ENCODE measurements at regions not wholly inside any gene's neighbourhood (a gene's known extent, or its start where the extent isn't known, plus 50 kb on each side); places are given as distances from the start of the nearest gene placed in this dataset.

- TF ChIP-seq CTCF (conservative IDR thresholded peaks at IDR 0.05) = no peak
- Histone ChIP-seq H4K5ac (ENCODE audit: insufficient read length, low read depth, low read length) (no peak overlapping the region), H2BK5ac (ENCODE audit: insufficient read length, low read length) (no peak overlapping the region), H4K8ac (replicated peaks; ENCODE audit: insufficient read length, low read depth, low read length) (no peak overlapping the region), H3K4ac (ENCODE audit: low read depth, low read length) (no peak overlapping the region), H4K91ac (ENCODE audit: insufficient read length, low read depth, low read length) (no peak overlapping the region), H2BK15ac (ENCODE audit: low read depth, low read length) (no peak overlapping the region), H3K4me1 (ENCODE audit: insufficient read depth, low read length) (no peaks in the 10 kb centered on the region), H2BK120ac (ENCODE audit: low read depth, low read length, poor library complexity, severe bottlenecking) (no peak overlapping the region), H2AFZ (ENCODE audit: low read length) (no peak overlapping the region), H4K20me1 (ENCODE audit: control insufficient read depth, insufficient read depth, insufficient read length) (no peaks in the 10 kb centered on the region), H2AK5ac (ENCODE audit: insufficient read length, low read length) (no peak overlapping the region), H3K27ac (ENCODE audit: insufficient read length, low read depth, low read length) (no peak overlapping the region), H3K23me2 (ENCODE audit: insufficient read length, low read depth, low read length, poor library complexity, severe bottlenecking) (no peaks in the 10 kb centered on the region), H2BK20ac (ENCODE audit: low read depth, low read length, poor library complexity, severe bottlenecking) (no peak overlapping the region), H3K79me1 (ENCODE audit: insufficient read depth, low read depth, low read length, poor library complexity, severe bottlenecking) (no peaks in the 10 kb centered on the region), H3K18ac (ENCODE audit: insufficient read length, low read depth, low read length) (no peak overlapping the region), H3K56ac (ENCODE audit: insufficient read length, low read depth, low read length) (no peak overlapping the region), H3K9ac (ENCODE audit: extremely low read depth, insufficient read length, low read length) (no peak overlapping the region), H3T11ph (ENCODE audit: low read length) (no peak overlapping the region), H3K14ac (ENCODE audit: insufficient read depth, low read length) (no peak overlapping the region), H2BK12ac (ENCODE audit: insufficient read length, low read depth, low read length) (no peak overlapping the region), H3K4me2 (ENCODE audit: insufficient read depth, insufficient read length, low read length) (no peak overlapping the region), H3K79me2 (ENCODE audit: insufficient read depth, low read length) (no peaks in the 10 kb centered on the region), H3K9me3 (ENCODE audit: control insufficient read depth, low read depth, low read length) (no peaks in the 10 kb centered on the region), H3K23ac (ENCODE audit: insufficient read length, low read depth, low read length) (no peak overlapping the region), H3K27me3 (ENCODE audit: insufficient read depth, low read length) (no peaks in the 10 kb centered on the region)
- H3K9me3 Mint-ChIP-seq = no peaks in the 10 kb centered on the region
- no CpG with 5 or more reads among the region's 1 CpG for WGBS (ENCODE audit: extremely low coverage, insufficient read length, low lambda C conversion rate)
- H3K27me3 Mint-ChIP-seq (ENCODE audit: low read depth) = no peaks in the 10 kb centered on the region
- no peaks in the 10 kb centered on the region for H3K4me1 Mint-ChIP-seq
- no peak overlapping the region for H3K27ac Mint-ChIP-seq
- H3K4me3 Mint-ChIP-seq = no peak overlapping the region
- no peak for DNase-seq
- H3K36me3 Mint-ChIP-seq (ENCODE audit: insufficient read depth in 1 of 3, low read depth in 3 of 3) = no peaks in the 10 kb centered on the region
Observed at GRCh38 chr2:196344397-196344796, 173.0 kb upstream of the STK17B start.

Data from H9 (cell line).